SK-N-MC (cell line): ENCODE measurements at regions not wholly inside any gene's neighbourhood (a gene's known extent, or its start where the extent isn't known, plus 50 kb on each side); places are given as distances from the start of the nearest gene placed in this dataset.
A peak's percentile ranks its signal among the peaks of the same experiment; 100 is the strongest.

Experiments
- DNase-seq: peaks from one replicate; pipeline ENCODE4 v3.0.0-alpha.2; 2011; ENCODE audit warnings: low read depth, low spot score
- H3K27ac ChIP-seq: fragments of 200-600 bp; sonication (generic); 2 replicates; pipeline ENCODE4 v1.5.1; 2016; ENCODE audit warnings: mixed run types
- H3K36me3 ChIP-seq: fragments of 200-600 bp; sonication (generic); 2 replicates; pipeline ENCODE4 v1.6.1; 2017; ENCODE audit warnings: antibody characterized with exemption, low read length, mixed read lengths; ENCODE audit not compliant: insufficient read depth
- H3K4me3 ChIP-seq: fragments of 200-600 bp; sonication (generic); 2 replicates; pipeline ENCODE4 v1.5.1; 2016
- H3K9ac ChIP-seq: fragments of 200-600 bp; sonication (generic); 2 replicates; pipeline ENCODE4 v1.8.0; 2017; ENCODE audit warnings: mixed run types, mixed read lengths; ENCODE audit not compliant: insufficient read length
- H3K9me3 ChIP-seq: fragments of 200-600 bp; sonication (generic); 2 replicates; pipeline ENCODE4 v1.6.1; 2017; ENCODE audit warnings: low read depth, mild to moderate bottlenecking, antibody characterized with exemption, low read length, moderate library complexity, mixed read lengths
- EZH2 ChIP-seq: fragments of 200-600 bp; sonication (generic); IDR thresholded peaks from one replicate; pipeline ENCODE4 v1.6.1; 2017; ENCODE audit warnings: antibody characterized with exemption
- FOXP2 ChIP-seq: optimal IDR thresholded peaks from 2 replicates; pipeline ENCODE3; 2011; ENCODE audit warnings: mild to moderate bottlenecking, moderate library complexity; ENCODE audit not compliant: insufficient read depth; ENCODE audit errors: extremely low read length, control extremely low read depth
- POLR2AphosphoS5 ChIP-seq: IDR thresholded peaks from 2 replicates; pipeline ENCODE4 v1.6.1; 2012; ENCODE audit warnings: mild to moderate bottlenecking, low read depth, low read length, borderline replicate concordance

DNA sequence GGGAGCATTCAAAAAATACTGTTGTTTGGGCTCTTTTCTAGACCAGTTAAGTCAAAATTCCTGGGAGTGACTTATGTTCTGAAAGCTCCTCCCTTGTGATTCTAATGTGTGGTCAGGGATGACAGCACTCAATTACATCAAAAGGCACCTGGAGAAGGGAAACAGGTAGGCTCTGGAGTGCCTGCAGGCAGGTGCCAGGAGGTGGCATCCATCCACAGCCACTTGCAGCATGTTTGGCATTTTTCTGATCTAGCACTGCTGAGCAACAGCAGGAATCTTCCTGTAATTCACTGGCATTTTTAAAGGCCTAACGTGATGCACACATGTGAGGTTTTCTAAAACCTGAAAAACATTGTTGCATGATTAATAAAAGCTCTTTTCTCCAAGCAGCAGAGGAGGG is 94.6 kb downstream of the CCNA1 start:
- DNase-seq: no peak
- no peak overlapping the region for H3K27ac ChIP-seq
- no peak for TF ChIP-seq POLR2AphosphoS5
- TF ChIP-seq EZH2: no peak
- TF ChIP-seq FOXP2: no peak
- no peak overlapping the region for H3K4me3 ChIP-seq
- H3K9me3 ChIP-seq: peaks cover 5% of the 10 kb centered on the region; the same call in 1 of the 2 replicates
- no peaks in the 10 kb centered on the region for H3K36me3 ChIP-seq
- no peak overlapping the region for H3K9ac ChIP-seq

- Histone ChIP-seq H3K4me3 (no peak overlapping the region), H3K27ac (no peak overlapping the region), H3K36me3 (no peaks in the 10 kb centered on the region), H3K9me3 (no peaks in the 10 kb centered on the region), H3K9ac (no peak overlapping the region)
- DNase-seq: no peak
- no peak for TF ChIP-seq FOXP2
- no peak for TF ChIP-seq EZH2
- no peak for TF ChIP-seq POLR2AphosphoS5
These were observed 95.8 kb downstream of the CCNA1 start for GRCh38 chr13:36528105-36528504.

GRCh38 chr13:36530050-36530789 is 97.9 kb downstream of the CCNA1 start:
- no peaks in the 10 kb centered on the region for H3K9me3 ChIP-seq
- H3K4me3 ChIP-seq: no peak overlapping the region
- H3K36me3 ChIP-seq: no peaks in the 10 kb centered on the region
- no peak for TF ChIP-seq FOXP2
- no peak for TF ChIP-seq POLR2AphosphoS5
- no peak for TF ChIP-seq EZH2
- H3K9ac ChIP-seq: no peak overlapping the region
- no peak for DNase-seq
- no peak overlapping the region for H3K27ac ChIP-seq

- TF ChIP-seq FOXP2 (no peak), POLR2AphosphoS5 (no peak), EZH2 (no peak)
- H3K36me3 ChIP-seq: no peaks in the 10 kb centered on the region
- no peaks in the 10 kb centered on the region for H3K9me3 ChIP-seq
- no peak overlapping the region for H3K9ac ChIP-seq
- peak overlapping the region; percentile 71 for H3K27ac ChIP-seq
- H3K4me3 ChIP-seq: peak overlapping the region; percentile 60
- no peak for DNase-seq
These were observed 98.7 kb downstream of the CCNA1 start for GRCh38 chr13:36530861-36531590.

DNA sequence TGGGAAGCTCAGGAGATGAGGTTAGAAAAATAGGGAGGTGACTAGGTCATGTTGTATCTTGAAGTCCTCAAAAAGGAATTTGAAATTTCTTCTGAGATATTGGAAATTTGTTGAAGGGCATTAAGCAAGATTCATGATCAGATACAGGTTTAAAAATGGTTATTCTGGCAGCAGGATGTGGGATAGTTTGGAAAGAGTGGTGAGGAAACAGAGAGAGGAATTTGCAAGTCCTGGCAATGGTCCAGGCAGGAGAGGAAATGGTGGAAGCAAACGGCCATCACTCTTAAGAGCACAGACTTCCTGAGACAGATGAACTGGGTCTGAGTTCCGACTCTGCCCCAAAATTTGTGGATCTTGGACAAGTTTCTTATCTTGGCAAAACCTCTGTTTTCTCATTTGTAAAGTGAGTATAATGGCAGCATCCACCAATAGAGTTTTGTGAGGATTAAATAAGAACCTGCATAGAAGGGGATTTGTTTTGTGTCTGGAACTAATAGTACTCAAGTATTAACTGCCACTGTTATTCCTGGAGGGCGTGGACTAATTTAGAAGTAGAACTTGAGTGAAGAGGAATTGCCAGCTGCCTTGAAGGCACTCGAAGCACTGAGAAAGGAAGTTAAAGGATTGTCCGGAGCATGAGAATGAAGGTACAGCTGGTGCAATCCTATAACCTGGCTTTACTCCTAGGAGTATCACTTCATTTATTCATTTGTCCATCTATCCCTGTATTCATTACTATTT is 99.6 kb downstream of the CCNA1 start:
- Histone ChIP-seq H3K4me3 (peak overlapping the region; percentile 60), H3K9me3 (no peaks in the 10 kb centered on the region), H3K9ac (no peak overlapping the region), H3K27ac (peak overlapping the region; percentile 71), H3K36me3 (no peaks in the 10 kb centered on the region)
- DNase-seq: peak; percentile 63
- TF ChIP-seq FOXP2 (no peak), EZH2 (no peak), POLR2AphosphoS5 (no peak)

- no peak for DNase-seq
- H3K9ac ChIP-seq: no peak overlapping the region
- no peak overlapping the region for H3K27ac ChIP-seq
- H3K9me3 ChIP-seq: no peaks in the 10 kb centered on the region
- no peaks in the 10 kb centered on the region for H3K36me3 ChIP-seq
- no peak overlapping the region for H3K4me3 ChIP-seq
- TF ChIP-seq POLR2AphosphoS5 (no peak), EZH2 (no peak), FOXP2 (no peak)
These were observed 101.5 kb downstream of the CCNA1 start for GRCh38 chr13:36533806-36534205.

DNA sequence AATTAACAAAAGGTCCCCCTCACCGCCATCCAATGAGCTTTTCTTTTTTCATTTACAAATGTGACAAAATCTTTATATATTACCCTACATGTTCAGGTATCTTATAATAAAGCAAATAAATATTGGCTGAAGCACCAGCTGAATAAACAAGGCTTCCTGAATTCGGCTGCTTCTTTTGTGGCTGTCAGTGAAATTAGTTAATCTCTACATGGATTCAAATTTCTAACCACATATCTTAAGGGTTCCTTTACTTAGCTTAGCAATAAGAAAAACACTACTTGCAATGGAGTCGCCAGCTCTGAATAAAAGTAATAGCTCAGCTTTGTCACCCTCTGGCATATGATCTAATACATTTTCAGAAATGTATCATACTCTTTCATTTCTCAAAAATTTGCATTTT is 104.3 kb downstream of the CCNA1 start:
- H3K9ac ChIP-seq: no peak overlapping the region
- no peak for DNase-seq
- H3K4me3 ChIP-seq: 0 out of 2 replicates have a peak overlapping the region, but pooled peaks have one; percentile 0
- no peak for TF ChIP-seq EZH2
- no peak for TF ChIP-seq POLR2AphosphoS5
- TF ChIP-seq FOXP2: no peak
- H3K9me3 ChIP-seq: 0 out of 2 replicates have a peak, but pooled peaks cover 3% of the 10 kb centered on the region
- peak overlapping the region; percentile 48; the same call in 1 of the 2 replicates for H3K27ac ChIP-seq
- H3K36me3 ChIP-seq: no peaks in the 10 kb centered on the region; the same call in 1 of the 2 replicates

DNA sequence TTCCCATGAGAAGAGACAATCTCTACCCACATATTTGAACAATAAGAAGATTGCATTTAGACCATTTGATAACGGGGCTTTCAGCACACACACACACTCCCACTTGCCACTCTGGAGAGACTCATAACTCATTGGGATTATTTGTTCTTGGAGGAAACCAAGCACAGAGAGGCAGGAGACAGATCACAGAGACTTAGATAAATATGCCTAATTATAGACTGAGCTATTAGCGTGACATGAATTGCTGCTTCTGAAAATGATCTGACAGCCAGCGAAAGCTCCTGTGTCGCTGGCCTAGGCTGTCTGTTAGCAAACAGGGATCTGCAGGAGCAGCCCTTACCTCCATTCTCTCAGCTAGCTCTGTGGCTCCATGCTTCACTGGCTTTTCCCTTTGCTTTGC is 111.4 kb downstream of the CCNA1 start:
- TF ChIP-seq FOXP2 (no peak), POLR2AphosphoS5 (no peak), EZH2 (no peak)
- DNase-seq: no peak
- Histone ChIP-seq H3K9me3 (0 out of 2 replicates have a peak, but pooled peaks cover 3% of the 10 kb centered on the region), H3K9ac (no peak overlapping the region), H3K4me3 (no peak overlapping the region), H3K36me3 (no peaks in the 10 kb centered on the region; the same call in 1 of the 2 replicates), H3K27ac (no peak overlapping the region)
